Upper lobe of left lung (tissue), 4 donors: ENCODE measurements at regions not wholly inside any gene's neighbourhood (a gene's known extent, or its start where the extent isn't known, plus 50 kb on each side); places are given as distances from the start of the nearest gene placed in this dataset.

Source experiments
- EP300 ChIP-seq, 4 donors: sonication (generic); formaldehyde crosslinking; IDR thresholded peaks; one replicate each; pipeline ENCODE4 v1.5.1; 2017; ENCODE audit warnings: antibody characterized with exemption in 4 of 4, control low read depth in 2 of 4
- POLR2A ChIP-seq, 4 donors: fragments of 450-650 bp; IDR thresholded peaks; one replicate each; pipeline ENCODE4 v1.5.1; 2016 to 2017; ENCODE audit warnings: antibody characterized with exemption in 4 of 4, mild to moderate bottlenecking in 2 of 4
- POLR2AphosphoS5 ChIP-seq, 2 donors: sonication (generic); formaldehyde crosslinking; IDR thresholded peaks; one replicate each; pipeline ENCODE4 v1.5.1; 2017; ENCODE audit warnings: antibody characterized with exemption in 2 of 2
- TF ChIP-seq, protein P1 (sequence below), 6 experiments: fragments of 450-650 bp in 4 of 6; fragments of 200-600 bp in 2 of 6; sonication (generic) in 2 of 6; IDR thresholded peaks; one replicate each; pipeline ENCODE4 v1.5.1; 2016 to 2019; ENCODE audit warnings: antibody characterized with exemption in 6 of 6

DNA sequence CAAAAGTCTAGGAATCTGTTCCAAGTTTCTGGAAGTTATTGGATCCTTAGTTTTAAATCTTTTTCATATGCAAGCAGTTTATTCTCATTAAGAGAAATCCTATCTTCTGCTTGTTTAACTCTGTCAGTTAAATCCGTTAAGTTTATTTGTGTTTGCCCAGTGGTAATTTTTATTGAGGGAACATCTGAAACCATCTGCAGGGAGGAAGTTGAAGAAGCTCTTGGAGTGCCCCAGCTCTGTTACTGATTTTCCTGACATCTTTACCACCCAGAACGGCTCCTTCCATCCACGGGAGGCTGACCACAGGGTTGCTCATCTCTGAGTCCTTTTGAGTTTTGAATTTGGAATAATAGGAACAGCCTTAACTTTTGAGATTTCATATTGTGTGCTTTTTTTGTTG is 99.9 kb upstream of the ZNF618 start:
- TF ChIP-seq, protein P1, sequence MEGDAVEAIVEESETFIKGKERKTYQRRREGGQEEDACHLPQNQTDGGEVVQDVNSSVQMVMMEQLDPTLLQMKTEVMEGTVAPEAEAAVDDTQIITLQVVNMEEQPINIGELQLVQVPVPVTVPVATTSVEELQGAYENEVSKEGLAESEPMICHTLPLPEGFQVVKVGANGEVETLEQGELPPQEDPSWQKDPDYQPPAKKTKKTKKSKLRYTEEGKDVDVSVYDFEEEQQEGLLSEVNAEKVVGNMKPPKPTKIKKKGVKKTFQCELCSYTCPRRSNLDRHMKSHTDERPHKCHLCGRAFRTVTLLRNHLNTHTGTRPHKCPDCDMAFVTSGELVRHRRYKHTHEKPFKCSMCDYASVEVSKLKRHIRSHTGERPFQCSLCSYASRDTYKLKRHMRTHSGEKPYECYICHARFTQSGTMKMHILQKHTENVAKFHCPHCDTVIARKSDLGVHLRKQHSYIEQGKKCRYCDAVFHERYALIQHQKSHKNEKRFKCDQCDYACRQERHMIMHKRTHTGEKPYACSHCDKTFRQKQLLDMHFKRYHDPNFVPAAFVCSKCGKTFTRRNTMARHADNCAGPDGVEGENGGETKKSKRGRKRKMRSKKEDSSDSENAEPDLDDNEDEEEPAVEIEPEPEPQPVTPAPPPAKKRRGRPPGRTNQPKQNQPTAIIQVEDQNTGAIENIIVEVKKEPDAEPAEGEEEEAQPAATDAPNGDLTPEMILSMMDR (IDR thresholded peaks at IDR 0.05), result no peak
- TF ChIP-seq EP300 (IDR thresholded peaks at IDR 0.05) (no peak), POLR2A (IDR thresholded peaks at IDR 0.05) (no peak), POLR2AphosphoS5 (IDR thresholded peaks at IDR 0.05) (no peak)
